Tibial nerve (tissue), 3 donors: ENCODE measurements at regions not wholly inside any gene's neighbourhood (a gene's known extent, or its start where the extent isn't known, plus 50 kb on each side); places are given as distances from the start of the nearest gene placed in this dataset.
"Not testable (repeated sequence)": the region's sequence is repeated elsewhere in the genome, so short reads cannot be mapped to it uniquely, and the experiment has no call there.

ENCODE experiments used
- POLR2A ChIP-seq, 2 donors: fragments of 450-650 bp; IDR thresholded peaks; one replicate each; pipeline ENCODE4 v1.6.1; 2017; ENCODE audit warnings: antibody characterized with exemption in 2 of 2, mild to moderate bottlenecking in 2 of 2, moderate library complexity in 2 of 2
- TF ChIP-seq, protein P1 (sequence below), 5 experiments: fragments of 200-600 bp in 3 of 5; fragments of 450-650 bp in 2 of 5; sonication (generic) in 3 of 5; IDR thresholded peaks; one replicate each; pipeline ENCODE4 v1.5.1; 2016 to 2019; ENCODE audit warnings: antibody characterized with exemption in 5 of 5, mild to moderate bottlenecking in 3 of 5, moderate library complexity in 2 of 5

DNA sequence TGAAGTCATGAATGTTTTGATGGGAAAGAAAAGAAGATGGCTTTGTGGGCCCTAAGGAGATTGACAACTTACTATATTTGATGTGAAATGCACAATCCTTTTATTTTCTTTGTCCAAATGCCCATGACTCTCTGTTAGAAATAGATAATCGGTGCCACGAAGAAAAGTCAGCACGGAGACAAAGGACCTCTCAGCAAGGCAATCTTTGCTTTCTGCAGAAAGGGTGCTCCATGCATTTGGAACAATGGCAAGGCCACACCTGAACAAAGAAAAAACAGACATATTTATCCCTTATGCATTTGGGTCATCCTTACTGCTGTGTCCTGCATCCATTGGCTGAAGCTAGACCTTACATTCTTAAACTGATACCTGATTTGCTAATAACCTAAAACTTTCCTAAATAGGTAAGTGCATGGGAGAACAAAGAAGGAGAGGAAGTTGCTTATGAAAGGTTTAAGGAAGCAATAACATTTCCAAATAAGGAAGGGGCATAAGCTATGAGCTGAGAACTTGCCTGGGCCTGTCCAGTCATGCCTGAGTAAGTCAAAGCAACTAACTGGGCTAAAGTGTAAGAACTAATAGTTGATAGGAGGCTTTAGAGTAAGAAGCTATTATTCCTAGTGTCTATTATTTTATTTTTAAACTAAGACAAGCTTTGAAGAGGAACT is 158.0 kb upstream of the LMNTD1 start:
- TF ChIP-seq, protein P1, sequence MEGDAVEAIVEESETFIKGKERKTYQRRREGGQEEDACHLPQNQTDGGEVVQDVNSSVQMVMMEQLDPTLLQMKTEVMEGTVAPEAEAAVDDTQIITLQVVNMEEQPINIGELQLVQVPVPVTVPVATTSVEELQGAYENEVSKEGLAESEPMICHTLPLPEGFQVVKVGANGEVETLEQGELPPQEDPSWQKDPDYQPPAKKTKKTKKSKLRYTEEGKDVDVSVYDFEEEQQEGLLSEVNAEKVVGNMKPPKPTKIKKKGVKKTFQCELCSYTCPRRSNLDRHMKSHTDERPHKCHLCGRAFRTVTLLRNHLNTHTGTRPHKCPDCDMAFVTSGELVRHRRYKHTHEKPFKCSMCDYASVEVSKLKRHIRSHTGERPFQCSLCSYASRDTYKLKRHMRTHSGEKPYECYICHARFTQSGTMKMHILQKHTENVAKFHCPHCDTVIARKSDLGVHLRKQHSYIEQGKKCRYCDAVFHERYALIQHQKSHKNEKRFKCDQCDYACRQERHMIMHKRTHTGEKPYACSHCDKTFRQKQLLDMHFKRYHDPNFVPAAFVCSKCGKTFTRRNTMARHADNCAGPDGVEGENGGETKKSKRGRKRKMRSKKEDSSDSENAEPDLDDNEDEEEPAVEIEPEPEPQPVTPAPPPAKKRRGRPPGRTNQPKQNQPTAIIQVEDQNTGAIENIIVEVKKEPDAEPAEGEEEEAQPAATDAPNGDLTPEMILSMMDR (IDR thresholded peaks at IDR 0.05) = not testable (repeated sequence)
- not testable (repeated sequence) for TF ChIP-seq POLR2A (IDR thresholded peaks at IDR 0.05)
